GM18951 (cell line): ENCODE measurements at regions not wholly inside any gene's neighbourhood (a gene's known extent, or its start where the extent isn't known, plus 50 kb on each side); places are given as distances from the start of the nearest gene placed in this dataset.

Experiments used
- POLR2A ChIP-seq: IDR thresholded peaks from 4 replicates; pipeline ENCODE4 v1.6.1; 2011; ENCODE audit warnings: mild to moderate bottlenecking; ENCODE audit not compliant: insufficient read length, insufficient read depth; ENCODE audit errors: extremely low read depth
- in situ Hi-C: fragments of 300-500 bp; cut with MboI; formaldehyde crosslinking; loops from one replicate; pipeline ENCODE4 v1.12.0; 2022; ENCODE audit warnings: low sequenced_read_pairs, mixed read lengths, inconsistent platforms; ENCODE audit not compliant: unreplicated experiment

DNA sequence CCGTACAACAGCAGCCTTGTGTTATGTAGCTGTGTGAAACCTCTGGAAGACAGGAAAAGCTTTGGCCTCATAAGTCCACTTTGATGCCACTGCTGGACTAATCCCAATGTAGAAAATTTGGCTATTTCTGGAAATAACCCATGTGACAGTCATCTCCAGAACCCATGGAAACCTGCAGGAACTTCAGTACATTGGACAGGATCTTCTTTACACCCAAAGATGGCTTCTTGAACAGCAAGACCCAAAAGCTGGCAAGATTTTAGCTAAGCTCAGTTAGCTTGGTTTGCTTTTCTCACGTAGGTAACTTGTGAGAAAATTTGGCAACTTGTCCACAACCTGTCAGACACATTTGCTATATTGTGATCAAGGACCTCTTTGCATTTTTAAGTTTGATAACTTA is 74.8 kb upstream of the RCN1 start:
- no peak for TF ChIP-seq POLR2A
- in situ Hi-C loops = no loop called here

DNA sequence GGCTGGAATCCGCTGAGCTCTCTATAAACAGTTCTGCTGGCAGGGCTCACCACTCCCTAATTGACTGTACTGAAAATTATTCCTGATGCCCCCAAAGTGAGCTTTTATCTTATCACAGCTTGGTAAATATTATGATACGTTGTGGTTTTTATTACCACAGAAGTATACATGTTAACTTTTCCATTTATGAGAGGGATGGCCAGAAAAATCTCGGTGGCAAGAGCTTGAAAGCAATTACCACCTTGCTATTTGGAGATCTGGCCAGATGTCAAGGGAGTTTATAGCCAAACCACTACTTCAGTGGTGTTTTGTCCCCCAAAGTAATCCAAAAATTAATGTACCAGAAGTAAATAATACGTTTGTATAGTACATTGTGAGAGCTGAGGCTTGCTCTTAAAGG is 75.4 kb upstream of the RCN1 start:
- TF ChIP-seq POLR2A = no peak
- in situ Hi-C loops = no loop called here

DNA sequence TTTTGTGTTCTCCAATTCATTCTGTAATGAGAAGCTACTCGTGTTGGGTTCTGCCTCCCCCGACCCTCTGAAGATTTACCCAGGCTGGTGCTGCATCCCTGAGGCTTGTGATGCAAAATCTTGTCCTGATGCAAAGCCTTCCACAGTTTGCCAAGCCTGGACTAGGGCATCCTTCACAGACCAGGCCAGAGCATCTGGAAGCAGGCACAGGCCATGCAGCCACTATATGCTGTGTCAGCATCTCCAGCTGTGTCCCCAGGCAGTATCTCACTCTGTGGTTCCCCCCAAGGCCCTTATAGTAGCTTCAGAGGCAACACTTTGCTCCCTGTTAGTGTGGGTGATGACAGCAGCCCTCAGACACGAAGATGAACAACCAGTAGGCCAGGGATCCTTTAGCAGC is 77.3 kb upstream of the RCN1 start:
- in situ Hi-C loops = no loop called here
- no peak for TF ChIP-seq POLR2A

DNA sequence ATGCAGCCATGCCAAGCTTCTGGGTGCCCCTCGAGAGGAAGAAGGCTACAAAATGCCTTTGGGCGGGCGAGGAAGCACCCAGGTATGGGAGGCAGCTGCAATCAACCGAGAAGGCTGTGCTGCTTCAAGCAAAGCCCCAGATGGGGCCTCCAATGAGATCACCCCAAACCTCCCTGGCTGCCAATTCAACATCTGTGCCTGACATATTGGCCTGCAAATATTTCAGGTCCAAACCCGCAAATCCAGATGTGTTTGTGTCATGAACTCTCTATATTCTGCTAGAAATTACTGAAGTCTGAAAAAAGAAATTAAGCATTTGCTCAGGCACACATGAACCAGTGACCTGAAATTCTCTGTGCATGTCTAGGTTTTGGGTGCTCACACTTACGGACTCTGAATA is 78.8 kb upstream of the RCN1 start:
- in situ Hi-C loops = no loop called here
- TF ChIP-seq POLR2A = no peak

DNA sequence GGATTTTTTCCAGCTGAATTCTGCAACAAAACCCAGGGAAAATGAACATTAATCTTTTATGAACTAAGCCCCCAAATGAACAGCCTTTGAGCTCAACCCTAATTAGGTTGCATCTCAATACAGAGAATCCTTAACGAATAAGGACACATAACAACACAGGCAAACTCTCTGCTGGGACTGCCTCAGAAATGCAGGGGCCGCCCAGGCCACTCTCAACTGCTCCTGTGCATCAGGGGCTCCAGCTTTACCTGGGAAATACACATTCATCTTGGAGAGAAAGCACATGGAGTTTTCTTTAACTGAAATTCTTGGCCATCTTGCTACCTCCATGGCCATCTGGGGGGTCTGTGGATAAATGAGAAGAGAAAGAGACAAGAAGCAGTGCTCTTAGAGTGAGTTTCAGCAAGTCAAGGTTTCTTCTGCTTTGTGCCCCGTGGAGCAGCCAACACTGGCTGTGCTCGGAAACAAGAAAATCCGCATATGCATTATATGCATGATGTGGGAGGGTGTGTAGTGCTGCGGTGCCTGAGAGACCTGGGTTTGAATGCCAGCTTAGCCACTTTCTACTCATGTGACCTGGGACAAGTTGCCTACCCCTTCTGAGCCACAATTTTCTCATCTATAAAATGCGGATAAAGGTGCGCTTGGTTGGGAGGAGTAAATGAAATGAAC is 81.9 kb upstream of the RCN1 start:
- in situ Hi-C loops = no loop called here

DNA sequence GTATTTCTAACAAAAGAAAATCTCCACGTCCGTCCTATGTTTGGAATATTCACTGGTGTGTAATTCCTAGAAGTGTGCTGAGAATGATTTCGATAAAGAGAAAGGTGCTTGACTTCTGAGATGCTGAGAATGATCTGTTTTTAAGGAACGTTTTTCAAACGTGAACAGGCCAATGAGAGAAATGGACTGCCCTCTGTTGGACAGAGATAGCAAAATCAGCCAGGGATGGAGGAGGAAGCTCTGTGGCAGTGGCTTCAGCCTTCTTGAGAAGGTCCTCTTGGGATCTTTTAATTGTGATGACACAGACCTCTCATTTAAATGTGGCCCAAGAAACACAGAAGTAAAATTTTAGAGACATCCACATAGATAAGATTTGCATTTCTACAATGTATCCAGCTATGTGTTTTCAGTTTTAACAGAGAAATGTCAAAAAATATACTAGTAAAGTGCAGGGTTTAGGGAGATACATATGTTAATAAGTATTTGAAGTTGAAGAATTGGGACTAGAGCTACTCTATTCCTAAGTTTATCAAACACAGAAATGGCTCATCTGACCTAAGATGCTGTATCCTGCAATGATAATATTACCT is 84.0 kb upstream of the RCN1 start:
- in situ Hi-C loops = no loop called here

More for the DNA sequence above, 81.9 kb upstream of the RCN1 start:
- TF ChIP-seq POLR2A = no peak

DNA sequence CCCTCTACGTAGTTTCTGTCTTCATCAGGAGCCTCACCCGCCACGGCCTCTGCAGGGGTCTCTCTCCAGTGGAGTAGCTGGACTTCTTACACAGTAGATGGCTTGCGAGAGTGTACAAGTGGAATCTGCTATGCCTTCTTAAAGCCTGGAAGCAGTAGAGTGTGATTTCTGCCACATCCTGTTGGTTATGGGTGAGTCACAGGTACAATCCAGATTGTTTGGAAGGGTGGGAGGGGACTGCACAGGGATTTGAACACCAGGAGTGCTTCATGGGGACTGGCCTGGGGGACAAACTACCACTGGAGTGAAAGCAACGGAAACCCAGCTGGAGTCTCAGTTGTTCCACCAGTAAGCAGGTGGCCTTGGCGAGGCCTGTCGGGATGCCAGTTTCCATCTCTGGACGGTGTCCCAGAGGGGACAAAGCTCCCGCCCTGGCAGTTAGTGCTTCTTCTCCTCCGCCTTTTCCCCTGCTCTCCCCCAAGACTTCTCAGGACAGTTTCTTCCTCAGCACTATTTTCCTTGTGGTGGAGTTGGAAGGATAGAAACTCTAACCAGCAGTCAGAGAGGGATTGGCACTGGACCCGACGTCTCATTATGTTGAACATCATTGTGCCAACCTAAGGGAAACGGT is 85.0 kb upstream of the RCN1 start:
- TF ChIP-seq POLR2A = no peak
- in situ Hi-C loops = no loop called here

More for the DNA sequence above, 84.0 kb upstream of the RCN1 start:
- no peak for TF ChIP-seq POLR2A

DNA sequence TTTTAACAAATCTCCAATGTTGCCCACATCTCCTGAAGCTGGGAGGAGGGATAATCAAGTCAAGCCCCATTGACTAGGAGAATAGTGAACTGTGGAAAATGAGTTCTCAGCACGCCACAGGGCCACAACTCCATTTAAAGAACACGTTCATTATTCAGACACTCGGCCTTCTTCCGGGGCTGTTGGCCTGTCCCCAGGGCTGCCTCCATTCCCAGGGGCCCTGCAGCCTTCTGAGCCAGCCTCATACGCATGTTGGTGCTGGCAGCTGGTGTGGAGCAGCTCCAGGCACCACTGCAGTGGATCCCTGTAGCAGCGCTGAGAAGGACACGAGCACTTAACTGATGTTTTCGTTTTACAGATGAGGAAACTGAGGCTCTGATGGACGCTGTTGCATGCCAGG is 87.5 kb upstream of the RCN1 start:
- in situ Hi-C loops = no loop called here
- no peak for TF ChIP-seq POLR2A

DNA sequence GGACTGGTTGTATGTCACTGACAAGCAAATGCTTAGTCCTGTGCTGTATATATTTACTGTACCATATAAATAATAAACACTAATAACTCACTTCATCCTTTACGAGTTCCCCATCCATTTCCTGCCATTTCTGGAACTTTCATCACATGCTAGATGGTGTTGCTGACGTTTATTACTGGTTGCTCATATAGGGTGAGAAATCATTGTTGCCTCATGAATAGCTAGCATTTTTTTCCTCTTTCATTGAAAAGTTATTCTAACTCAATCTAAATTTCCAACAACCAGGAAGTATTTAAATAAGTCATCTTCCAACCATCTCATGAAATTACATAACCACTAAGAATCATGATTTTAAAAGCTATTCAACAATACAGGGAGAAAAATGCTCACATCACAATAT is 88.6 kb upstream of the RCN1 start:
- in situ Hi-C loops = no loop called here
- TF ChIP-seq POLR2A = no peak

DNA sequence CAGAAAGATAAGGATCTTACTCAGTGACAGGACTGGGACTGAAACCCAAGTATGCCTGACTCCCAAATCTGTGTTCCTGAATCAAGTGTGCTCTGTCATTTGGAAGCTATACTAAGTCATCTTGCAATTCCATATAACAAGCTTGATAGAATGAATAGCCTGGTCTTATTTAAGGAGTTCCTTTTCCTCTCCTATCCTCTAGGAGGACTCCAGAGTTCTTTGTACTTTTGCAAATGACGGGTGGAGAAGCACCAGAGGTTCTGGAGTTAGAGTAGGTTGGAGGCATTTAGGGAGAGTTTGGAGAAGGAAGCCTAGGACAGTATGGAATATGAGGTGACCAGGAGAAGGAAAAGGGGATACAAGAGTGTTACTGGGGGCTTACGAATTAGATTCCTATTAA is 92.9 kb upstream of the RCN1 start:
- TF ChIP-seq POLR2A = no peak
- in situ Hi-C loops = loop anchor here (25.0 kb wide), 1 partner anchor 761 kb away; no protein-coding TSS in a partner anchor

DNA sequence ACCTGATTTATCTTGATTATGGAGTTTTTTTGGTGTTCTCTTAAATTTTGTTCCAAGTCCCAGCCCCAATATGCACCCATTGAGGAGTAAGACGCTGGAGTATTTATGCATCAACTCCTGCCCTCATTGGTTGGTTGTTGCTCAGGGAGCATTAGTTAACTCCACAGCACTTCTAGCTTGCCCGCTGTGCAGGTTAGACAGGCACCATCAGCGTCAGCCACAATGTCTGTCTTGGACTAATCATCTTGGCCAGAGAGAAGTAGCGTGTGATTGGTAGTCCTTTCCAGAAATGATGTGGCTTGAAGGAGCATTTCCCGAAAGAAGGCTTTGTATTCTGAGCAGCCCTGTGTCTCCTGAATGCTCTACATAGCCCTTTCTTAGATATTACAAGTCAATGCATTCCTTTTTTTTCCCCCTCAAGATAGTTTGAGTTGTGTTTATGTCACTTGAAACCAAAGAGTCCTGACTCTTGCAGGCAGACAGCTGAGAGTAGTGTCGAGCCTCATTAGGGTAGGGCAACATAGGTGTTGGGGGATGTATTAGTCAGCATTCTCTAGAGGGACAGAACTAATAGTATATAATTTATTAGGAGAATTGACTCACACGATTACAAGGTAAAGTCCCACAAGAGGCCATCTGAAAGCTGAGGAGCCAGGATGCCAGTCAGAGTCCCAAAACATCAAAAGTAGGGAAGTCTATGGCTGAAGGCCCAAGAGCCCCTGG is 94.6 kb upstream of the RCN1 start:
- in situ Hi-C loops = loop anchor here (25.0 kb wide), 1 partner anchor 759 kb away; no protein-coding TSS in a partner anchor
- no peak for TF ChIP-seq POLR2A

DNA sequence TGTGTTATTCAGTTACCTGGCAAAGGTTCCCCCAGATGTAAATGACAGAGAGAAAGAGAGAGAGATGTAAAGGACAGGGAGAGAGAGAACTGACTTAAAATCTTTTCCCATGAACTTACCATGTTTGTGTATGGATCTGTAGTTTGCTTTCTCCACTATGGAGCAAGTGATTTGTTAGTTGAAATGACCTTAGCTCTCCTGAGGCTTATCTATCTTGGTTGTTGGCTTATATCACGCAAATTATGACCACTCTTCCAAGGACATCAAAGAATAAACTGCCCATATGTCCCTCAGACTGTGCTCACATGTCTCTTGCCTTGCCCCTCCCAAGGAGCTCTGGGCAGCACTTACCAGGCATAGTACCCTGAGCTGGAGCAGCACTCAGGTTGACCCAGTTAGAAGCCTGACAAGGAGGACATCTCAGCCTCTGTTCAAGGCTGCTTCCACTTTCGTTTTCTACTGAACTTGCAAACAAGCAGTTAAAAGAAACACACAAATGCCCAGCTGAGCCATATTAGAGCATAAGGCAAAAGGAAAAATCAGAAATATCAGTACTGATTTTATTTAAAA is 95.3 kb upstream of the RCN1 start:
- in situ Hi-C loops = loop anchor here (25.0 kb wide), 1 partner anchor 758 kb away; no protein-coding TSS in a partner anchor
- TF ChIP-seq POLR2A = no peak

DNA sequence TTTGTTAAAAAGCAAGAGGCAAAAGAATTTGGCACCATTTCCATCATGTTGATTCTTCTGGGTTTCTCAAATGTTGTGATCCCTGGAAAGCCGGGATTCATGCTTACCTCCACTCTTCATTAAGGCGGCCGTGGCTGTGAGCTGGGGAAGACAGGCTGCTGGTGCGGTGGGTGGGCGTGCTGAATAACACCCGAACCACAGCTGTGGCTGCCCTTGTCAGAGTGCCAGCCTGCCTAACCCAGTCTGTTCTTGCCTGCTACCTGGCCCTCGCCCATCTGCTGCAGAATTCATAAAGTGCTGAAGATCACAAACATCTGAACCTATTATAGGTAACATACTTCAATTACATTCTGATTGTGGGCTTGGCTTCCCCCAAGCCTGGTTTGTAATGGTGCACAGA is 95.8 kb upstream of the RCN1 start:
- in situ Hi-C loops = loop anchor here (25.0 kb wide), 1 partner anchor 758 kb away; no protein-coding TSS in a partner anchor
- TF ChIP-seq POLR2A = no peak
